KMS-11 (cell line): ENCODE measurements at regions not wholly inside any gene's neighbourhood (a gene's known extent, or its start where the extent isn't known, plus 50 kb on each side); places are given as distances from the start of the nearest gene placed in this dataset.

Experiments used
- H2AFZ ChIP-seq: fragments of 200-600 bp; sonication (generic); 2 replicates; pipeline ENCODE4 v1.6.1; 2016; ENCODE audit warnings: antibody characterized with exemption, mixed run types, low read depth
- H3K27ac ChIP-seq: fragments of 200-600 bp; sonication (generic); 2 replicates; pipeline ENCODE4 v1.6.1; 2016; ENCODE audit warnings: mild to moderate bottlenecking, mixed run types
- H3K27me3 ChIP-seq: fragments of 200-600 bp; sonication (generic); 2 replicates; pipeline ENCODE4 v1.6.1; 2017; ENCODE audit warnings: mild to moderate bottlenecking, low read depth, mixed run types, moderate library complexity; ENCODE audit not compliant: insufficient read depth
- H3K36me3 ChIP-seq: fragments of 200-600 bp; sonication (generic); 2 replicates; pipeline ENCODE4 v1.6.1; 2017; ENCODE audit warnings: mild to moderate bottlenecking, mixed run types; ENCODE audit not compliant: insufficient read depth
- H3K4me1 ChIP-seq: fragments of 200-600 bp; sonication (generic); 2 replicates; pipeline ENCODE4 v1.6.1; 2016; ENCODE audit warnings: mild to moderate bottlenecking, low read depth, mixed run types; ENCODE audit not compliant: poor library complexity, severe bottlenecking
- H3K4me2 ChIP-seq: fragments of 200-600 bp; sonication (generic); 2 replicates; pipeline ENCODE4 v1.7.0; 2016; ENCODE audit warnings: mild to moderate bottlenecking, mixed run types
- H3K4me3 ChIP-seq: fragments of 200-600 bp; sonication (generic); IDR thresholded peaks from 2 replicates; pipeline ENCODE4 v1.6.1; 2017; ENCODE audit warnings: low read depth, low read length, mixed read lengths; ENCODE audit not compliant: insufficient read depth
- H3K79me2 ChIP-seq: fragments of 200-600 bp; sonication (generic); 2 replicates; pipeline ENCODE4 v1.6.1; 2016; ENCODE audit warnings: low read depth, mixed run types; ENCODE audit not compliant: insufficient read depth
- H3K9ac ChIP-seq: fragments of 200-600 bp; sonication (generic); 2 replicates; pipeline ENCODE4 v1.6.1; 2016; ENCODE audit warnings: mild to moderate bottlenecking, mixed run types
- H4K20me1 ChIP-seq: fragments of 200-600 bp; sonication (generic); 2 replicates; pipeline ENCODE4 v1.6.1; 2016; ENCODE audit warnings: mild to moderate bottlenecking, mixed run types; ENCODE audit not compliant: insufficient read depth
- CTCF ChIP-seq: fragments of 200-600 bp; sonication (generic); conservative IDR thresholded peaks from 2 replicates; pipeline ENCODE4 v1.6.1; 2017; ENCODE audit warnings: low read depth, mild to moderate bottlenecking, antibody characterized with exemption, low read length, moderate library complexity, mixed read lengths

- no peaks in the 10 kb centered on the region for H3K79me2 ChIP-seq
- TF ChIP-seq CTCF, result no peak
- H3K4me1 ChIP-seq, result peaks cover 21% of the 10 kb centered on the region
- H3K4me3 ChIP-seq, result no peak overlapping the region
- no peak overlapping the region for H3K27ac ChIP-seq
- no peak overlapping the region for H3K9ac ChIP-seq
- H2AFZ ChIP-seq, result no peak overlapping the region
- no peak overlapping the region for H3K4me2 ChIP-seq
- no peaks in the 10 kb centered on the region for H3K36me3 ChIP-seq
- H3K27me3 ChIP-seq, result no peaks in the 10 kb centered on the region
- no peaks in the 10 kb centered on the region for H4K20me1 ChIP-seq
Observed at GRCh38 chr3:181952221-181952620, 240.5 kb downstream of the SOX2 start.

GRCh38 chr3:181952929-181953328, 241.2 kb downstream of the SOX2 start:
- H3K9ac ChIP-seq, result no peak overlapping the region

GRCh38 chr3:181955566-181955965, 243.8 kb downstream of the SOX2 start:
- Histone ChIP-seq H2AFZ (peak overlapping the region; percentile 38; the same call in 1 of the 2 replicates), H3K4me1 (peaks cover 21% of the 10 kb centered on the region), H3K27ac (peak overlapping the region; percentile 2; the same call in 1 of the 2 replicates), H3K9ac (no peak overlapping the region), H3K79me2 (no peaks in the 10 kb centered on the region), H3K27me3 (no peaks in the 10 kb centered on the region), H3K4me2 (peak overlapping the region; percentile 40; the same call in 1 of the 2 replicates), H3K4me3 (no peak overlapping the region), H3K36me3 (no peaks in the 10 kb centered on the region), H4K20me1 (no peaks in the 10 kb centered on the region)
- TF ChIP-seq CTCF, result no peak

More at GRCh38 chr3:181952929-181953328, 241.2 kb downstream of the SOX2 start:
- Histone ChIP-seq H3K27ac (no peak overlapping the region), H3K27me3 (no peaks in the 10 kb centered on the region), H3K4me3 (no peak overlapping the region), H3K79me2 (no peaks in the 10 kb centered on the region), H3K4me2 (no peak overlapping the region), H2AFZ (no peak overlapping the region), H3K36me3 (no peaks in the 10 kb centered on the region), H4K20me1 (no peaks in the 10 kb centered on the region), H3K4me1 (peaks cover 21% of the 10 kb centered on the region)
- TF ChIP-seq CTCF, result no peak

- H3K4me3 ChIP-seq, result no peak overlapping the region
- peak overlapping the region; percentile 40; the same call in 1 of the 2 replicates for H3K4me2 ChIP-seq
- no peaks in the 10 kb centered on the region for H4K20me1 ChIP-seq
- no peaks in the 10 kb centered on the region for H3K36me3 ChIP-seq
- H3K27ac ChIP-seq, result peak overlapping the region; percentile 2; the same call in 1 of the 2 replicates
- peak overlapping the region; percentile 38; the same call in 1 of the 2 replicates for H2AFZ ChIP-seq
- H3K4me1 ChIP-seq, result peaks cover 21% of the 10 kb centered on the region
- no peak overlapping the region for H3K9ac ChIP-seq
- no peaks in the 10 kb centered on the region for H3K27me3 ChIP-seq
- H3K79me2 ChIP-seq, result no peaks in the 10 kb centered on the region
- no peak for TF ChIP-seq CTCF
Observed at GRCh38 chr3:181956122-181956521, 244.4 kb downstream of the SOX2 start.
